ENCODE measurements at regions not wholly inside any gene's neighbourhood (a gene's known extent, or its start where the extent isn't known, plus 50 kb on each side); places are given as distances from the start of the nearest gene placed in this dataset.

- no peak for TF ChIP-seq CTCF (IDR thresholded peaks at IDR 0.05; ENCODE audit: borderline replicate concordance)
- H3K27ac ChIP-seq (replicated peaks) = no peak overlapping the region
- no peaks in the 10 kb centered on the region for H3K27me3 ChIP-seq (ENCODE audit: low read depth)
- no peak overlapping the region for H3K4me3 ChIP-seq
- intact Hi-C loops (cut with micrococcal nuclease) = no loop called here
- no peaks in the 10 kb centered on the region for H3K4me1 ChIP-seq
- DNase-seq = no peak
- H3K9me3 ChIP-seq (replicated peaks) = no peaks in the 10 kb centered on the region
- no peaks in the 10 kb centered on the region for H3K36me3 ChIP-seq
Measured at GRCh38 chr20:11796026-11796425, 121.7 kb upstream of the BTBD3 start.

- Histone ChIP-seq H3K4me3 (no peak overlapping the region), H3K27me3 (ENCODE audit: low read depth) (no peaks in the 10 kb centered on the region), H3K9me3 (replicated peaks) (no peaks in the 10 kb centered on the region), H3K27ac (replicated peaks) (no peak overlapping the region), H3K36me3 (no peaks in the 10 kb centered on the region), H3K4me1 (no peaks in the 10 kb centered on the region)
- no peak for DNase-seq
- TF ChIP-seq CTCF (IDR thresholded peaks at IDR 0.05; ENCODE audit: borderline replicate concordance) = no peak
- intact Hi-C loops (cut with micrococcal nuclease) = no loop called here
Measured at GRCh38 chr20:11797156-11797555, 120.5 kb upstream of the BTBD3 start.

GRCh38 chr20:11799281-11799684 is 118.4 kb upstream of the BTBD3 start:
- intact Hi-C loops (cut with micrococcal nuclease) = no loop called here

GRCh38 chr20:11807054-11808048 is 110.3 kb upstream of the BTBD3 start:
- H3K9me3 ChIP-seq (replicated peaks) = no peaks in the 10 kb centered on the region
- H3K27me3 ChIP-seq (ENCODE audit: low read depth) = no peaks in the 10 kb centered on the region
- no peaks in the 10 kb centered on the region for H3K36me3 ChIP-seq
- no peak for TF ChIP-seq CTCF (IDR thresholded peaks at IDR 0.05; ENCODE audit: borderline replicate concordance)
- H3K27ac ChIP-seq (replicated peaks) = no peak overlapping the region
- H3K4me3 ChIP-seq = no peak overlapping the region
- intact Hi-C loops (cut with micrococcal nuclease) = no loop called here
- DNase-seq = no peak
- H3K4me1 ChIP-seq = no peaks in the 10 kb centered on the region

More at GRCh38 chr20:11799281-11799684, 118.4 kb upstream of the BTBD3 start:
- no peak for TF ChIP-seq CTCF (IDR thresholded peaks at IDR 0.05; ENCODE audit: borderline replicate concordance)
- H3K36me3 ChIP-seq = no peaks in the 10 kb centered on the region
- no peaks in the 10 kb centered on the region for H3K9me3 ChIP-seq (replicated peaks)
- DNase-seq = no peak
- no peaks in the 10 kb centered on the region for H3K4me1 ChIP-seq
- H3K4me3 ChIP-seq = no peak overlapping the region
- H3K27ac ChIP-seq (replicated peaks) = no peak overlapping the region
- H3K27me3 ChIP-seq (ENCODE audit: low read depth) = no peaks in the 10 kb centered on the region

- intact Hi-C loops (cut with micrococcal nuclease) = no loop called here
- H3K27me3 ChIP-seq (ENCODE audit: low read depth) = no peaks in the 10 kb centered on the region
- TF ChIP-seq CTCF (IDR thresholded peaks at IDR 0.05; ENCODE audit: borderline replicate concordance) = no peak
- no peak overlapping the region for H3K27ac ChIP-seq (replicated peaks)
- no peaks in the 10 kb centered on the region for H3K9me3 ChIP-seq (replicated peaks)
- DNase-seq = no peak
- H3K4me1 ChIP-seq = no peaks in the 10 kb centered on the region
- H3K36me3 ChIP-seq = no peaks in the 10 kb centered on the region
- no peak overlapping the region for H3K4me3 ChIP-seq
Measured at GRCh38 chr20:11808841-11809240, 108.9 kb upstream of the BTBD3 start.
